Naive thymus-derived CD4-positive, alpha-beta T cell (primary cell): ENCODE measurements at regions not wholly inside any gene's neighbourhood (a gene's known extent, or its start where the extent isn't known, plus 50 kb on each side); places are given as distances from the start of the nearest gene placed in this dataset.

Experiments used
- ATAC-seq: fragments of 150-1000 bp; cut with Tn5 transposase; 2 replicates; pipeline ENCODE4 v1.10.0; 2021; ENCODE audit warnings: mild to moderate bottlenecking, moderate library complexity
- CTCF ChIA-PET: fragments of 350-600 bp; sonication (Branson Sonifier 250); formaldehyde crosslinking; loops from one replicate; lab custom pipeline; 2021; ENCODE audit warnings: antibody characterized with exemption; lab: Charles Lee
- POLR2A ChIA-PET: fragments of 350-600 bp; sonication (Branson Sonifier 250); formaldehyde crosslinking; loops from one replicate; lab custom pipeline; 2021; ENCODE audit warnings: antibody characterized with exemption, inconsistent platforms; lab: Charles Lee
- DNase-seq, 9 donors: peaks; one replicate each; pipeline versions ENCODE4 v3.0.0 to v3.0.0-alpha.2; 2020 to 2022; ENCODE audit warnings: mixed read lengths in 1 of 9
- H3K27ac ChIP-seq: one replicate; pipeline ENCODE4 v1.7.0; 2013; ENCODE audit warnings: mild to moderate bottlenecking, low read depth, low read length, moderate library complexity
- H3K27me3 ChIP-seq, 2 donors: one replicate each; pipeline ENCODE4 v1.7.0; 2013; ENCODE audit warnings: low read length in 2 of 2, mild to moderate bottlenecking in 2 of 2, moderate library complexity in 2 of 2; ENCODE audit not compliant: control insufficient read depth in 2 of 2, insufficient read depth in 2 of 2
- H3K36me3 ChIP-seq, 3 experiments: 1 replicate in 2 of 3; 2 replicates in 1 of 3; pipeline ENCODE4 v1.7.0; 2013; ENCODE audit warnings: low read length in 3 of 3, mild to moderate bottlenecking in 3 of 3, moderate library complexity in 1 of 3; ENCODE audit not compliant: insufficient read depth in 3 of 3, control insufficient read depth in 2 of 3
- H3K4me1 ChIP-seq, 2 donors: one replicate each; pipeline ENCODE4 v1.7.0; 2013; ENCODE audit warnings: low read length in 2 of 2, mild to moderate bottlenecking in 2 of 2, moderate library complexity in 1 of 2; ENCODE audit not compliant: control insufficient read depth in 2 of 2, insufficient read depth in 2 of 2
- H3K4me3 ChIP-seq: 2 replicates; pipeline ENCODE4 v1.7.0; 2013; ENCODE audit warnings: mild to moderate bottlenecking, low read length
- H3K9me3 ChIP-seq, 3 experiments: 1 replicate in 2 of 3; 2 replicates in 1 of 3; pipeline ENCODE4 v1.7.0; 2013; ENCODE audit warnings: low read length in 3 of 3; ENCODE audit not compliant: control insufficient read depth in 2 of 3
- H3K27ac Mint-ChIP-seq, 9 donors: one replicate each; pipeline ENCODE4 v1.8.0; 2020 to 2022; ENCODE audit warnings: mixed read lengths in 9 of 9, mild to moderate bottlenecking in 8 of 9, moderate library complexity in 5 of 9, inconsistent platforms in 2 of 9
- H3K27me3 Mint-ChIP-seq, 5 donors: one replicate each; pipeline ENCODE4 v1.8.0; 2021 to 2022; ENCODE audit warnings: mixed read lengths in 5 of 5, mild to moderate bottlenecking in 1 of 5
- H3K36me3 Mint-ChIP-seq, 5 donors: one replicate each; pipeline ENCODE4 v1.8.0; 2020 to 2022; ENCODE audit warnings: mixed read lengths in 5 of 5, mild to moderate bottlenecking in 3 of 5, inconsistent platforms in 1 of 5
- H3K4me1 Mint-ChIP-seq, 7 donors: one replicate each; pipeline ENCODE4 v1.8.0; 2020 to 2022; ENCODE audit warnings: mixed read lengths in 7 of 7, mild to moderate bottlenecking in 3 of 7, inconsistent platforms in 1 of 7
- H3K4me3 Mint-ChIP-seq, 10 donors: one replicate each; pipeline ENCODE4 v1.8.0; 2020 to 2022; ENCODE audit warnings: mild to moderate bottlenecking in 10 of 10, mixed read lengths in 10 of 10, moderate library complexity in 6 of 10, inconsistent platforms in 2 of 10
- H3K9me3 Mint-ChIP-seq, 11 donors: one replicate each; pipeline ENCODE4 v1.8.0; 2020 to 2022; ENCODE audit warnings: mixed read lengths in 11 of 11, mild to moderate bottlenecking in 4 of 11, inconsistent platforms in 1 of 11, moderate library complexity in 1 of 11
- intact Hi-C, 2 donors: fragments of 100-400 bp; cut with micrococcal nuclease; formaldehyde crosslinking; loops; one replicate each; pipeline ENCODE4 v1.15.1; 2023

GRCh38 chr5:7040111-7040510 is 326.9 kb downstream of the TENT4A start:
- no peaks in the 10 kb centered on the region for H3K36me3 ChIP-seq
- Mint-ChIP-seq H3K27me3 (peaks cover 0 to 21% (median 9%) of the 10 kb centered on the region in 5 donors), H3K36me3 (no peaks in the 10 kb centered on the region), H3K9me3 (peaks cover 0 to 8% (median 0%) of the 10 kb centered on the region in 11 donors), H3K4me3 (no peak overlapping the region), H3K27ac (no peak overlapping the region), H3K4me1 (no peaks in the 10 kb centered on the region)
- no peak overlapping the region for H3K4me3 ChIP-seq
- DNase-seq (no peak), ATAC-seq (no peak)
- H3K27me3 ChIP-seq: no peaks in the 10 kb centered on the region
- H3K4me1 ChIP-seq: no peaks in the 10 kb centered on the region
- intact Hi-C loops: no loop called here
- POLR2A ChIA-PET: no interaction called here
- H3K27ac ChIP-seq: no peak overlapping the region
- no peaks in the 10 kb centered on the region for H3K9me3 ChIP-seq
- CTCF ChIA-PET: no interaction called here

DNA sequence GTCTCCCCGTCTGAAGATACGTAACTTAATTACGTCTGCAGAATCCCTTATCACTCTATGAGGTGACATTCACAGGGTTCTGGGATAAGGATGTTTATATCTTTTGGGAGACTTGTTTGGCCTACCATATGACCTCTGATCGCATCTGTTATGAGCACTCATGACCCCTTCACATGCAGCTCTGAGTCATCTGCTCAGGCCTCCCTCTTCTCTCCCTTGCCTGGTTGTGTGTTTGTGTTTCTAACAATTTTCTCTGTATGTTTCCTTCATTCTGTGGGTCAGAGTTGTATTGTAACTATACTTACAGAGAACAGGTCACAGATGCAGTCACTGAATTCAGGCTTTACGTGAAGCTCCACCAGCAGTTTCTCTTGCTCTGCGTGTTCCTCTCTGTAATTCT is 330.6 kb downstream of the TENT4A start:
- ATAC-seq (no peak), DNase-seq (no peak)
- H3K27me3 Mint-ChIP-seq: peaks cover 0 to 21% (median 9%) of the 10 kb centered on the region in 5 donors
- no peaks in the 10 kb centered on the region for H3K9me3 ChIP-seq
- H3K27ac Mint-ChIP-seq: no peak overlapping the region
- H3K4me1 ChIP-seq: no peaks in the 10 kb centered on the region
- no peak overlapping the region for H3K27ac ChIP-seq
- H3K4me3 Mint-ChIP-seq: no peak overlapping the region
- no peaks in the 10 kb centered on the region for H3K4me1 Mint-ChIP-seq
- no peaks in the 10 kb centered on the region for H3K36me3 Mint-ChIP-seq
- intact Hi-C loops: no loop called here
- CTCF ChIA-PET: no interaction called here
- POLR2A ChIA-PET: no interaction called here
- H3K27me3 ChIP-seq: no peaks in the 10 kb centered on the region
- H3K36me3 ChIP-seq: no peaks in the 10 kb centered on the region
- H3K4me3 ChIP-seq: no peak overlapping the region
- H3K9me3 Mint-ChIP-seq: peaks cover 0 to 6% (median 0%) of the 10 kb centered on the region in 11 donors

DNA sequence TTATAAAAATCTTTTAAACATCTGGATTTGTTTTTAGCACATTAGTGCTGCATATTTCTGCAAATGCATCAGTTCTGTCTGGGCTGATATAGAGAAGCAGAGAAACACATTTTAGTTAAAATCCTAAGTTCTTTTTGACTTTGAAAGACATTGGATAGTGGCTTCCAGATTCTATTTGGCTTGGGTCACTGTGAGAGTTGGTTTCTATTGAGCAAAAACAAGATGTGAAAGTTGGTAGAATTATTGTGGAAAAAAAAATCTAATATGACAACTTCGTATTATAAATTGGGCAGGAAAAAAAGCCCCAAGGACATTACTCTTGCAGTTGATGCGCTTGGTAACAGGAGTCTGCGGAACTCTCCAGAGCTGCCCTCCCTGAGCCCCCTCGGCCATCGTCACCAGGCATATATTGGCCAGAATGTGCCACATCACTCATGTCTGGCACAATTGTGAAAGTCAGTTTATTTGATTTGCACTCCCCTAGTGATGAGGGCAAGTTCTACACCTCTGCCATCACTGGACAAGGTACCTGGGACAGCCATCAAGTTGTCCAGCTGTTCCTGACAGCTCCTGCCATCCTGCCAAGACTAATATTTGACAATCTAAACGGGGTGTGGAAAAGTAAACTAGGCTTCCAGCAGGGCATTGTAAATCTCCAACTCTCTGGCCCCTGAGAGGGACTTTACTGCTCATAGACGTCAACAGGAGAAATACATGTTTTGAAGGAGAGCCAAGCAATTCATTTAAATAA is 334.5 kb downstream of the TENT4A start:
- ChIA-PET POLR2A (no interaction called here), CTCF (no interaction called here)
- ATAC-seq (no peak), DNase-seq (no peak)
- H3K36me3 Mint-ChIP-seq: no peaks in the 10 kb centered on the region
- Histone ChIP-seq H3K27ac (no peak overlapping the region), H3K4me1 (no peaks in the 10 kb centered on the region), H3K27me3 (no peaks in the 10 kb centered on the region), H3K36me3 (no peaks in the 10 kb centered on the region), H3K4me3 (no peak overlapping the region), H3K9me3 (no peaks in the 10 kb centered on the region)
- H3K4me3 Mint-ChIP-seq: no peak overlapping the region
- H3K9me3 Mint-ChIP-seq: peaks cover 0 to 2% (median 0%) of the 10 kb centered on the region in 11 donors
- H3K27ac Mint-ChIP-seq: no peak overlapping the region
- no peaks in the 10 kb centered on the region for H3K4me1 Mint-ChIP-seq
- peaks cover 0 to 4% (median 0%) of the 10 kb centered on the region in 5 donors for H3K27me3 Mint-ChIP-seq
- intact Hi-C loops: no loop called here

- intact Hi-C loops: no loop called here
- Mint-ChIP-seq H3K9me3 (peaks cover 0 to 7% (median 3%) of the 10 kb centered on the region in 11 donors), H3K4me3 (no peak overlapping the region), H3K27ac (no peak overlapping the region), H3K27me3 (peaks cover 0 to 7% (median 0%) of the 10 kb centered on the region in 5 donors), H3K4me1 (no peaks in the 10 kb centered on the region), H3K36me3 (peaks cover 0 to 4% (median 0%) of the 10 kb centered on the region in 5 donors)
- Histone ChIP-seq H3K4me1 (no peaks in the 10 kb centered on the region), H3K27me3 (no peaks in the 10 kb centered on the region), H3K9me3 (no peaks in the 10 kb centered on the region), H3K4me3 (no peak overlapping the region), H3K36me3 (no peaks in the 10 kb centered on the region), H3K27ac (no peak overlapping the region)
- ATAC-seq (no peak), DNase-seq (no peak)
- ChIA-PET CTCF (no interaction called here), POLR2A (no interaction called here)
Measured at GRCh38 chr5:7050986-7051385, 337.8 kb downstream of the TENT4A start.

DNA sequence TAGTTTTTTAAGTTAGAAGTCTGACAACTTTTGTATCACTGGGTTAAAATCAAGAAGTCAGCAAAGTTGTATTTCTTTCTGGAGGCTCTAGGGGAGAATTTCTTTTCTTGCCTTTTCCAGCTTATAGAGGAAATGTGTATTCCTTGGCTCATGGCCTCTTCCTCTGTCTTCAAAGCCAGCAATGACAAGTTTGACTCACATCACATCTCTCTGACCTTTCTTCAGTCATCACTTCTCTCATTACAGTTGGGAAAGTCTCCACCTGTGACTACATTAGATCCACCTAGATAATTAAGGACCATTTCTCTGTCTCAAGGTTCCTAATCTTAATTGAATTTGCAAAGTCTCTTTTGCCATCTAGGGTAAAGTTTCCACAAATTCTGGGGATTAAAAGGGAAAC is 339.9 kb downstream of the TENT4A start:
- Mint-ChIP-seq H3K9me3 (peaks cover 0 to 7% (median 3%) of the 10 kb centered on the region in 11 donors), H3K27ac (no peak overlapping the region), H3K27me3 (peaks cover 0 to 7% (median 0%) of the 10 kb centered on the region in 5 donors), H3K4me3 (no peak overlapping the region), H3K36me3 (peaks cover 0 to 4% (median 0%) of the 10 kb centered on the region in 5 donors), H3K4me1 (no peaks in the 10 kb centered on the region)
- no peak overlapping the region for H3K27ac ChIP-seq
- H3K36me3 ChIP-seq: no peaks in the 10 kb centered on the region
- intact Hi-C loops: no loop called here
- CTCF ChIA-PET: no interaction called here
- DNase-seq (no peak), ATAC-seq (no peak)
- no peaks in the 10 kb centered on the region for H3K4me1 ChIP-seq
- no peak overlapping the region for H3K4me3 ChIP-seq
- no peaks in the 10 kb centered on the region for H3K27me3 ChIP-seq
- POLR2A ChIA-PET: no interaction called here
- no peaks in the 10 kb centered on the region for H3K9me3 ChIP-seq

- ChIA-PET POLR2A (no interaction called here), CTCF (no interaction called here)
- Mint-ChIP-seq H3K9me3 (peaks cover 0 to 7% (median 3%) of the 10 kb centered on the region in 11 donors), H3K27ac (no peak overlapping the region), H3K4me1 (no peaks in the 10 kb centered on the region), H3K27me3 (peaks cover 0 to 7% (median 0%) of the 10 kb centered on the region in 5 donors), H3K4me3 (no peak overlapping the region), H3K36me3 (peaks cover 0 to 4% (median 0%) of the 10 kb centered on the region in 5 donors)
- no peaks in the 10 kb centered on the region for H3K27me3 ChIP-seq
- DNase-seq: no peak
- H3K4me1 ChIP-seq: no peaks in the 10 kb centered on the region
- no peaks in the 10 kb centered on the region for H3K36me3 ChIP-seq
- H3K4me3 ChIP-seq: no peak overlapping the region
- ATAC-seq: no peak
- H3K27ac ChIP-seq: no peak overlapping the region
- H3K9me3 ChIP-seq: no peaks in the 10 kb centered on the region
- intact Hi-C loops: no loop called here
Measured at GRCh38 chr5:7053528-7054209, 340.4 kb downstream of the TENT4A start.
